ENCODE measurements at regions not wholly inside any gene's neighbourhood (a gene's known extent, or its start where the extent isn't known, plus 50 kb on each side); places are given as distances from the start of the nearest gene placed in this dataset.

DNA sequence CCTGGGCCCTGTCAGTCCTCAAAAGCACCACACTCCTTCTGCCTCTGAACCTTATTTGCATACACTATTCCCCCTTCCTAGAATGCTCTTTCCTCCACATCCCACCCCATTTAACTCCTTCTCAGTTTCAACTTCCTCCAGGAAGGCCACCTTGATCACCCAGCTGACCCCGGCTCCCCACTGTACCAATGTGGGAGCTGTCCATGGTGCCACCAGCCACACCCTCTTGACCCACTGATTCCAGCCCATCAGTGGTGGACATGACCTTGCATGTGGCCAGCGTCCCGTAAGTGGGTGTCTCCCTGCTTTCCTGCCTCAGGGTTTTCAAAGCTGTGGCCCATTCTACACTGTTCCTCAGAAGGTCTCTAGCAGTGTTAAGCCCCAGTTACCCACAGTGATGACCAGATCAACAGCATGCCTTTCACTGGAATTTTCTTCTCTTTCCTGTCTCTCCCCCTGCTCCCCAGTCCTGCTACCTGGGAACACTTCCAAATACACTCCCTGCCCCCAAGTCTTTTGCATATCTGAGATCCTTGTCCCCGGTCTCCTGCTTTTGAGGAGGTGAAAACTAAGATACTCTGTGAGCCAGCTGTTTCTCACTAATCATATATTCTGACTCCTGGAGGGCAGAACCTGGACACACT is 346.6 kb downstream of the MN1 start:
- H3K27ac Mint-ChIP-seq, result no peak overlapping the region
- peaks cover 21% of the 10 kb centered on the region for H3K27me3 Mint-ChIP-seq
- peaks cover 2% of the 10 kb centered on the region for H3K4me1 Mint-ChIP-seq (ENCODE audit: low read depth)
- DNase-seq (ENCODE audit: low spot score, unreplicated experiment), result no peak
- TF ChIP-seq, protein P1, sequence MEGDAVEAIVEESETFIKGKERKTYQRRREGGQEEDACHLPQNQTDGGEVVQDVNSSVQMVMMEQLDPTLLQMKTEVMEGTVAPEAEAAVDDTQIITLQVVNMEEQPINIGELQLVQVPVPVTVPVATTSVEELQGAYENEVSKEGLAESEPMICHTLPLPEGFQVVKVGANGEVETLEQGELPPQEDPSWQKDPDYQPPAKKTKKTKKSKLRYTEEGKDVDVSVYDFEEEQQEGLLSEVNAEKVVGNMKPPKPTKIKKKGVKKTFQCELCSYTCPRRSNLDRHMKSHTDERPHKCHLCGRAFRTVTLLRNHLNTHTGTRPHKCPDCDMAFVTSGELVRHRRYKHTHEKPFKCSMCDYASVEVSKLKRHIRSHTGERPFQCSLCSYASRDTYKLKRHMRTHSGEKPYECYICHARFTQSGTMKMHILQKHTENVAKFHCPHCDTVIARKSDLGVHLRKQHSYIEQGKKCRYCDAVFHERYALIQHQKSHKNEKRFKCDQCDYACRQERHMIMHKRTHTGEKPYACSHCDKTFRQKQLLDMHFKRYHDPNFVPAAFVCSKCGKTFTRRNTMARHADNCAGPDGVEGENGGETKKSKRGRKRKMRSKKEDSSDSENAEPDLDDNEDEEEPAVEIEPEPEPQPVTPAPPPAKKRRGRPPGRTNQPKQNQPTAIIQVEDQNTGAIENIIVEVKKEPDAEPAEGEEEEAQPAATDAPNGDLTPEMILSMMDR (IDR thresholded peaks at IDR 0.05; ENCODE audit: unreplicated experiment), result no peak
- no peak overlapping the region for H3K4me3 Mint-ChIP-seq (ENCODE audit: low read depth)
- H3K9me3 Mint-ChIP-seq (ENCODE audit: low read depth), result no peaks in the 10 kb centered on the region
- H3K36me3 Mint-ChIP-seq (ENCODE audit: insufficient read depth), result no peaks in the 10 kb centered on the region

DNA sequence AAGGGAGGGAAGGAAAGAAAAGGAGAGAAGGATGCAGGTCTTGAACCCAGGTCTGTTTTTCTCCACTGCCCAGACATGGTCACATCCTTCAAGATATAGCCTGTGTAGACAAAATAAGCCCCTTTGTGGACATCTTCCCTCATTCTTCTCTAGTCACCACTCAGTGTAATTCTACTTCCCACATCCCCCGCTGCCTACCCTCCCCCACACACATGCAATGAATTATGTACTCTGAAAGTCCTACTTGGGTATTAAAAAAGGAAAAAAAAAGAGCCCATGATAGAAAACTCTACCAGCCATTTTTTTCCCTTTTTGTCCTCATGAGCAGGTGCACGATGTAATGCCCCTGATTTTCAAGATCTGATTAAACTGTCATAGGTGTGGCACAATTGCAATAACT is 346.0 kb downstream of the MN1 start:
- no peaks in the 10 kb centered on the region for H3K36me3 Mint-ChIP-seq (ENCODE audit: insufficient read depth)
- TF ChIP-seq, protein P1 (IDR thresholded peaks at IDR 0.05; ENCODE audit: unreplicated experiment), result no peak
- no peaks in the 10 kb centered on the region for H3K9me3 Mint-ChIP-seq (ENCODE audit: low read depth)
- no peak for DNase-seq (ENCODE audit: low spot score, unreplicated experiment)
- H3K27ac Mint-ChIP-seq, result no peak overlapping the region
- H3K27me3 Mint-ChIP-seq, result peaks cover 19% of the 10 kb centered on the region
- peaks cover 4% of the 10 kb centered on the region for H3K4me1 Mint-ChIP-seq (ENCODE audit: low read depth)
- H3K4me3 Mint-ChIP-seq (ENCODE audit: low read depth), result no peak overlapping the region

DNA sequence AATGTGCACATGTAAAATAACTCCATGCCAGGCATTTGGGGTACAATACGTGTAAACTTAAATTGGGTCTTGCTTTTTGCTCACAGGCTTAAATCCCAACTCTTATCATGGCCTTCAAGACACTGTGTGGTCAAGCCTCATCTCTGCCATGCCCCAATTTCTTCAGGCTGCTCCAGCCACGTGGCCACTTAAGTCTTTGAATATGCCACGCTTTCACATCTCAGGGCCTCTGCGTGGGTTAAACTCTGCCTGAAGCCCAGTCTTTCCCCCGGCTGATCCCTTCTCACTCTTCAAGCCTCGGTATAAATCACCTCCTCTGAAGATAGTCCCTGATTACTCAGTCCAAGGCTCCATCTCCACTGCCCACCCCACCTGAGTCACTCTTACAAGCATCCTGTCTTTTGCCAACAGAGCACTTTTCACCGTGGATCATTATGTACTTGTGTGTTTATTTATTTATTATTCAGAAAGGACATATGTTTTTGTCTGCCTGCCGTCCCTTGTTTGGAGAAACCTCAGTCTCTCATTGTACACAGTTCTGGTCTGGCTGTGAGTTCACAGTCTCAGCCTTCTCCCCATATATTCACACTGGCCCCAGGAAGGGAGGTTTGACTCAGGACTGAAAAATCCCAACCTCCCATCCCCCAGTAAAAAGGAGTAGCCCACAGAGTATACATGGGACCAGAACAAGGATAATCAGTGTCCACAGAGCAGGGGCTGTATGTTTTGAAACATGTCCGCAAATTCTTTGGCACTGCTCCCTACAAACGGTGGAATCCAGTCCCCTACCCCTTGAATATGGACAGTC is 344.7 kb downstream of the MN1 start:
- TF ChIP-seq, protein P1 (IDR thresholded peaks at IDR 0.05; ENCODE audit: unreplicated experiment), result no peak
- Mint-ChIP-seq H3K4me3 (ENCODE audit: low read depth) (no peak overlapping the region), H3K27ac (no peak overlapping the region), H3K27me3 (peaks cover 13% of the 10 kb centered on the region), H3K36me3 (ENCODE audit: insufficient read depth) (no peaks in the 10 kb centered on the region), H3K4me1 (ENCODE audit: low read depth) (peaks cover 15% of the 10 kb centered on the region), H3K9me3 (ENCODE audit: low read depth) (no peaks in the 10 kb centered on the region)
- no peak for DNase-seq (ENCODE audit: low spot score, unreplicated experiment)

DNA sequence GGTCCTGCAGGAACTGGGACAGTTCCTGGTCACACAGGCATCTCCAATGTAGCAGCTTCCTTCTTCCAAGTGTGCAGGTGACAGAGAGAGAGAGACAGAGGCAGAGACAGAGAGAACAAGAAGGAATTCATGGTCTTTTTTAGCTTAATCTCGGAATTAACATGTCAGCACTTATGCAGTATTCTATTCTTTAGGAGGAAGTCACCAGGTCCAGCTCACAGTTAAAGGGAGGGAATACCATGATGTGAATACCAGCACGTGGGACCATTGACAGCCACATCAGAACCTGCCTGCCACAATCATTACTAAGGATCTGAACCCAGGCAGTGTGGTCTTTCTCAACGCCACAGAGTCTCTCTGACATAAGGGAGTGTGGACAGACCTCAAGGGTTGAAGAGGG is 341.6 kb downstream of the MN1 start:
- peaks cover 6% of the 10 kb centered on the region for H3K27me3 Mint-ChIP-seq
- DNase-seq (ENCODE audit: low spot score, unreplicated experiment), result no peak
- H3K27ac Mint-ChIP-seq, result no peak overlapping the region
- no peaks in the 10 kb centered on the region for H3K36me3 Mint-ChIP-seq (ENCODE audit: insufficient read depth)
- no peaks in the 10 kb centered on the region for H3K9me3 Mint-ChIP-seq (ENCODE audit: low read depth)
- TF ChIP-seq, protein P1 (IDR thresholded peaks at IDR 0.05; ENCODE audit: unreplicated experiment), result no peak
- H3K4me1 Mint-ChIP-seq (ENCODE audit: low read depth), result peaks cover 28% of the 10 kb centered on the region
- no peak overlapping the region for H3K4me3 Mint-ChIP-seq (ENCODE audit: low read depth)

DNA sequence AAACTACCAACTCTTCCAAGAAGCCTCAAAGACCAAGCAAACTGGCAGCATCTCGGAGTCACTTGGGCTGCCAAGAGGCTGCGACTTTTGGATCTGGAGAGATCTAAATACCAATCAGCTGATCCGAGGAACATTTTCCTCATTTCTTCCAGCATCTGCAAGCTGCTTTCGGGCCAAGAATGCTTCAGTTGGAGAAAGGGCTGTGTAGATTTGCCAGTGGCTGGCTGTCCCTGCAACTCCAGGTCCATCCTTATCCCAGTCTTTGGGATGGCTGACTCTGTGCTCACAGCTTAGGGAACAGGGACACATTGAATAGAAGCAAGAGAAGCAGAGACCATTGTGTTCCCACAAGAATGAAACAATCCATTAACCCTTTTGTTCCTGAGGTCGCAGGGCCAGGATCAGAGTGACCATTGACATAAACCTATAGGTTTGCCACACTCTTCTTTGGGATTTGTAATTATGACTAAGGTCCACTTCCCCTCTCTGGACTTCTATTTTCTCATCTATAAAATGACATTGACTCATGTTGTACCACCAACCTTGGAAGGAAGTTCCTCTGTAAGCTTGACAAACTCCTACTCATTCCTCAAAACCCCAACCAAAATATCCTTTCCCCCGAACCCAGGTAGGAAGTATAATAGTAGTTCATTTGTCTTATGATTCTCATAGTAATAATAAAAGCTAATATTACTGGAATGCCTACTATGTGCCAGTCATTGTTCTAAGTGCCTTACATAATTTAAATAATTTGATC is 340.8 kb downstream of the MN1 start:
- Mint-ChIP-seq H3K4me1 (ENCODE audit: low read depth) (peaks cover 28% of the 10 kb centered on the region), H3K4me3 (ENCODE audit: low read depth) (no peak overlapping the region)
- DNase-seq (ENCODE audit: low spot score, unreplicated experiment), result no peak

More for the DNA sequence above, 340.8 kb downstream of the MN1 start:
- TF ChIP-seq, protein P1 (IDR thresholded peaks at IDR 0.05; ENCODE audit: unreplicated experiment), result no peak
- Mint-ChIP-seq H3K36me3 (ENCODE audit: insufficient read depth) (no peaks in the 10 kb centered on the region), H3K27me3 (peaks cover 6% of the 10 kb centered on the region), H3K27ac (no peak overlapping the region), H3K9me3 (ENCODE audit: low read depth) (no peaks in the 10 kb centered on the region)

Measured in progenitor cell of endocrine pancreas (in vitro differentiated cells).